Uterus (tissue), 2 donors: ENCODE measurements at regions not wholly inside any gene's neighbourhood (a gene's known extent, or its start where the extent isn't known, plus 50 kb on each side); places are given as distances from the start of the nearest gene placed in this dataset.

ENCODE experiments used
- POLR2A ChIP-seq, 2 donors: fragments of 450-650 bp; IDR thresholded peaks; one replicate each; pipeline ENCODE4 v1.6.1; 2016; ENCODE audit warnings: antibody characterized with exemption in 2 of 2, mild to moderate bottlenecking in 1 of 2, moderate library complexity in 1 of 2
- TF ChIP-seq, protein P1 (sequence below), 4 experiments: fragments of 200-600 bp in 2 of 4; fragments of 450-650 bp in 2 of 4; sonication (generic) in 2 of 4; IDR thresholded peaks; one replicate each; pipeline ENCODE4 v1.5.1; 2016 to 2019; ENCODE audit warnings: antibody characterized with exemption in 4 of 4, mild to moderate bottlenecking in 2 of 4, moderate library complexity in 1 of 4

DNA sequence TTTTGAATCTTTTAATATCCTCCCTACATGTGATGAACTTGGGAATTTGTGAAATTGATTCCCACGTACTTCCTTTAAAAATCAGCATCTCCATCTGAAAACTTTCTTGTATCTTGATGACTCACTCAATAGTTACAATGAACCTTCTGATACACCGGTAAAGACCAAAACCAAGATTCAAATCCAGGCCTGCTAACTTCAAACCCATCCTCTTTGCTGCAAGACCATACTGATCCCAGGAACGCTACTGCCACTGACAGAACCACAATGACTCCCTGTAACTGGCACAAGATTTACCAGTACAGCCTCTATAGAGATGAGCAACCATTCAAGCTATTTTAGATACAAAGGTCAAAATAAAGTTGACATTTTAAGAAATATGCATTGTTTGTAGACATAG is 332.9 kb downstream of the DNAH5 start:
- TF ChIP-seq, protein P1, sequence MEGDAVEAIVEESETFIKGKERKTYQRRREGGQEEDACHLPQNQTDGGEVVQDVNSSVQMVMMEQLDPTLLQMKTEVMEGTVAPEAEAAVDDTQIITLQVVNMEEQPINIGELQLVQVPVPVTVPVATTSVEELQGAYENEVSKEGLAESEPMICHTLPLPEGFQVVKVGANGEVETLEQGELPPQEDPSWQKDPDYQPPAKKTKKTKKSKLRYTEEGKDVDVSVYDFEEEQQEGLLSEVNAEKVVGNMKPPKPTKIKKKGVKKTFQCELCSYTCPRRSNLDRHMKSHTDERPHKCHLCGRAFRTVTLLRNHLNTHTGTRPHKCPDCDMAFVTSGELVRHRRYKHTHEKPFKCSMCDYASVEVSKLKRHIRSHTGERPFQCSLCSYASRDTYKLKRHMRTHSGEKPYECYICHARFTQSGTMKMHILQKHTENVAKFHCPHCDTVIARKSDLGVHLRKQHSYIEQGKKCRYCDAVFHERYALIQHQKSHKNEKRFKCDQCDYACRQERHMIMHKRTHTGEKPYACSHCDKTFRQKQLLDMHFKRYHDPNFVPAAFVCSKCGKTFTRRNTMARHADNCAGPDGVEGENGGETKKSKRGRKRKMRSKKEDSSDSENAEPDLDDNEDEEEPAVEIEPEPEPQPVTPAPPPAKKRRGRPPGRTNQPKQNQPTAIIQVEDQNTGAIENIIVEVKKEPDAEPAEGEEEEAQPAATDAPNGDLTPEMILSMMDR (IDR thresholded peaks at IDR 0.05), result no peak
- TF ChIP-seq POLR2A (IDR thresholded peaks at IDR 0.05), result no peak
